ENCODE measurements at regions not wholly inside any gene's neighbourhood (a gene's known extent, or its start where the extent isn't known, plus 50 kb on each side); places are given as distances from the start of the nearest gene placed in this dataset.

- no peak for DNase-seq (ENCODE audit: low spot score)
- intact Hi-C loops (cut with DNase I): loop anchor here (10.0 kb wide), 1 partner anchor 215 kb away; no protein-coding TSS in a partner anchor
Observed at GRCh38 chr14:60349663-60350365, 100.8 kb downstream of the PPM1A start.

GRCh38 chr14:60350366-60350720, 101.3 kb downstream of the PPM1A start:
- intact Hi-C loops (cut with DNase I): loop anchor here (10.0 kb wide), 1 partner anchor 214 kb away; no protein-coding TSS in a partner anchor

GRCh38 chr14:60353420-60353819, 104.4 kb downstream of the PPM1A start:
- DNase-seq (ENCODE audit: low spot score): no peak
- intact Hi-C loops (cut with DNase I): loop anchor here (10.0 kb wide), 1 partner anchor 211 kb away; no protein-coding TSS in a partner anchor

More at GRCh38 chr14:60350366-60350720, 101.3 kb downstream of the PPM1A start:
- DNase-seq (ENCODE audit: low spot score): no peak

GRCh38 chr14:60355768-60356167, 106.7 kb downstream of the PPM1A start:
- no peak for DNase-seq (ENCODE audit: low spot score)
- intact Hi-C loops (cut with DNase I): loop anchor here (10.0 kb wide), 1 partner anchor 209 kb away; no protein-coding TSS in a partner anchor

GRCh38 chr14:60356386-60356785, 107.4 kb downstream of the PPM1A start:
- no peak for DNase-seq (ENCODE audit: low spot score)
- intact Hi-C loops (cut with DNase I): loop anchor here (10.0 kb wide), 1 partner anchor 208 kb away; no protein-coding TSS in a partner anchor

- intact Hi-C loops (cut with DNase I): loop anchor here (10.0 kb wide), 1 partner anchor 208 kb away; no protein-coding TSS in a partner anchor
- no peak for DNase-seq (ENCODE audit: low spot score)
Observed at GRCh38 chr14:60356906-60357550, 108.0 kb downstream of the PPM1A start.

- intact Hi-C loops (cut with DNase I): loop anchor here (10.0 kb wide), 1 partner anchor 207 kb away; no protein-coding TSS in a partner anchor
- no peak for DNase-seq (ENCODE audit: low spot score)
Observed at GRCh38 chr14:60357551-60358149, 108.6 kb downstream of the PPM1A start.

- intact Hi-C loops (cut with DNase I): no loop called here
- DNase-seq (ENCODE audit: low spot score): no peak
Observed at GRCh38 chr14:60363275-60363674, 114.3 kb downstream of the PPM1A start.

GRCh38 chr14:60363687-60364086, 114.7 kb downstream of the PPM1A start:
- intact Hi-C loops (cut with DNase I): no loop called here
- no peak for DNase-seq (ENCODE audit: low spot score)

- no peak for DNase-seq (ENCODE audit: low spot score)
- intact Hi-C loops (cut with DNase I): no loop called here
Observed at GRCh38 chr14:60381909-60382308, 104.0 kb downstream of the C14orf39 start.

Data from posterior vena cava (tissue), 2 donors.